ACC112 (cell line): ENCODE measurements at regions not wholly inside any gene's neighbourhood (a gene's known extent, or its start where the extent isn't known, plus 50 kb on each side); places are given as distances from the start of the nearest gene placed in this dataset.

Source experiments
- H2AFZ ChIP-seq: fragments of 200-600 bp; sonication (generic); one replicate; pipeline ENCODE4 v1.6.0; 2017; ENCODE audit warnings: antibody characterized with exemption, low read length; ENCODE audit not compliant: unreplicated experiment
- H3K27ac ChIP-seq: fragments of 200-600 bp; sonication (generic); 2 replicates; pipeline ENCODE4 v1.5.1; 2014; ENCODE audit warnings: low read depth, mild to moderate bottlenecking, antibody characterized with exemption, low read length, moderate library complexity
- H3K27me3 ChIP-seq: fragments of 200-600 bp; sonication (generic); 2 replicates; pipeline ENCODE4 v1.6.1; 2014; ENCODE audit warnings: mild to moderate bottlenecking, antibody characterized with exemption, low read length, moderate library complexity, mixed read lengths; ENCODE audit not compliant: insufficient read depth
- H3K36me3 ChIP-seq: fragments of 200-600 bp; sonication (generic); 2 replicates; pipeline ENCODE4 v1.6.1; 2016; ENCODE audit warnings: mild to moderate bottlenecking, antibody characterized with exemption, low read length, moderate library complexity, mixed read lengths; ENCODE audit not compliant: insufficient read depth
- H3K4me1 ChIP-seq: fragments of 200-600 bp; sonication (generic); one replicate; pipeline ENCODE4 v1.6.1; 2016; ENCODE audit warnings: low read length, mixed read lengths; ENCODE audit not compliant: insufficient read depth, unreplicated experiment, control insufficient read depth
- H3K4me3 ChIP-seq: fragments of 200-600 bp; sonication (generic); 2 replicates; pipeline ENCODE4 v1.5.1; 2014; ENCODE audit warnings: mild to moderate bottlenecking, low read depth, low read length
- H3K79me2 ChIP-seq: fragments of 200-600 bp; sonication (generic); one replicate; pipeline ENCODE4 v1.6.0; 2016; ENCODE audit warnings: low read length; ENCODE audit not compliant: control insufficient read depth, unreplicated experiment, insufficient read depth

- no peaks in the 10 kb centered on the region for H3K27me3 ChIP-seq
- H3K4me1 ChIP-seq: no peaks in the 10 kb centered on the region
- no peak overlapping the region for H3K4me3 ChIP-seq
Measured at GRCh38 chr3:181568693-181569092, 143.0 kb upstream of the SOX2 start.

DNA sequence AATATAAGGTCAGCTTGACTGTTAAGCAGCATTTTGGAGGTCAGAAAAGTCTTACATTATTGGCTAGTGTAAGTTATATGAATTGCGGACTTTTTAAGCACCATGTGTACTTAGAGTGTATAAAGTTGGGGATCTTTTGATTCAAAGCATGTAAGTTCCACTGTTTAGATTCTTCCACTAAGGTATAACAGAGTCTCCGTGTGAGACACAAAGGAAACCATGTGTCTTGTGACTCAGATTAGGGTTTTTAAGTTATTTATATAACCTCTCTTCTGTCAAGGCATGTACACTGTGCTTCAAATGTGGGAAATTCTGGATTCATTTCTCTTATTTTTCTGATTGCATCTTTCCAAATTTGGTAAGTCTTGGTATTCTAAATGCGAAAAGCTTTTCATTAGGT, 143.5 kb upstream of the SOX2 start:
- H3K79me2 ChIP-seq: no peaks in the 10 kb centered on the region
- no peak overlapping the region for H3K4me3 ChIP-seq
- no peaks in the 10 kb centered on the region for H3K36me3 ChIP-seq
- no peaks in the 10 kb centered on the region for H3K27me3 ChIP-seq
- no peak overlapping the region for H3K27ac ChIP-seq
- H2AFZ ChIP-seq: no peak overlapping the region
- no peaks in the 10 kb centered on the region for H3K4me1 ChIP-seq

More at GRCh38 chr3:181568693-181569092, 143.0 kb upstream of the SOX2 start:
- Histone ChIP-seq H3K79me2 (no peaks in the 10 kb centered on the region), H2AFZ (no peak overlapping the region), H3K36me3 (no peaks in the 10 kb centered on the region), H3K27ac (no peak overlapping the region)

DNA sequence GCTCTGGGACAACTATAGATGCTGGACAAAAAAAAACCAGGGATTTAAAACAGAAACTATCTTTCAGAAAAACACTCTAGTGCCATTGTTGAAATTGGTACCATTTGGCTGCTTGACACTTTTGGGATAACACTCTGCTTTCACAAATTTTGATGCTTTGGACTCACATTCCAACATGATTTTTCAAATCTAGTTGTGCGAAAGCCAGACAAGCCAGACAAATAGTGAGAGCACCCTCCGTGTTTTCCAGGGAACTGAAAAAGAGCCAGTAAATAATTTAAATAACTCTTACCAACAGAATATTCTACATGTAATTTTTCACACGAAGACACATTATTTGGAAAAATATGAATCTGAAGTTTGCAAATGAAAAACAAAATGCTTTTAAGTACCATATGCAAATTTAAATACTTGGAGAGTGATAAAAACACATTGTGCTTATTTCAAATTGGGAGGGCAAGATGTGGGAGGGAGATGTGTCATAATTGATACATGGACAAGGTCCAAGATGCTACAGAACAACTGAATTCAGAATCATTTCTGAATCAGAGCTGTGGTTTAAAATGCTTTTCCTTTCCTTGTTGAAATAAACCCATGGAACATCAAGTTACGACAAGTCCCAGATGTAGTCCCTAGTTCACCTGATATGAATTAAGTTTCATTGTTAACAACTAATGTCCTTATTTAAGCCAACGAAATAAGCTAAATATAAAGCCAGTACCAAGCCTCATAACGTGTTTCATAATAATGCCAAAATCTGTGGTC, 144.2 kb upstream of the SOX2 start:
- no peaks in the 10 kb centered on the region for H3K4me1 ChIP-seq
- no peak overlapping the region for H3K4me3 ChIP-seq
- no peak overlapping the region for H3K27ac ChIP-seq
- no peaks in the 10 kb centered on the region for H3K27me3 ChIP-seq
- no peak overlapping the region for H2AFZ ChIP-seq
- H3K79me2 ChIP-seq: no peaks in the 10 kb centered on the region
- no peaks in the 10 kb centered on the region for H3K36me3 ChIP-seq

DNA sequence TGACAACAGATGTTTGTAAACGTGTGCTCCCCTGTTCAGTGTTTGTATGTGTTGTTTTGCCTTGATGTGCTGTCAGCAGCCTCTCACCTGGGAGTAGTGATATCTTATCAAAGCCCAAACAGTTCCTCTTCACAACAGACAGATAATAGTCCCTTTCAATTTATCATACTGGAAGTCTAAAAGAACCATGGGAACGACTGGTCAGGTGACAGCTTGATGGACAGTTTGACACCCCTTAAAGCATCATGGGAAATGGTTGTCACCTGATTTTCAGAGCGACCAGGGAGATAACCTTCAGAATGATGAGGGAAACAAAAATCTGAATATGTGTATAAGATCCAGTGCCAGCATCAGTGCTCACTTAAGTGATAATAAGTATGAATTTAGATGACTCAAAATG, 146.3 kb upstream of the SOX2 start:
- H3K27me3 ChIP-seq: no peaks in the 10 kb centered on the region
- H3K36me3 ChIP-seq: no peaks in the 10 kb centered on the region
- no peak overlapping the region for H2AFZ ChIP-seq
- no peak overlapping the region for H3K4me3 ChIP-seq
- no peaks in the 10 kb centered on the region for H3K4me1 ChIP-seq
- H3K79me2 ChIP-seq: no peaks in the 10 kb centered on the region
- H3K27ac ChIP-seq: no peak overlapping the region

- no peaks in the 10 kb centered on the region for H3K27me3 ChIP-seq
- H3K79me2 ChIP-seq: no peaks in the 10 kb centered on the region
- H2AFZ ChIP-seq: no peak overlapping the region
- H3K4me3 ChIP-seq: no peak overlapping the region
- no peaks in the 10 kb centered on the region for H3K4me1 ChIP-seq
- no peak overlapping the region for H3K27ac ChIP-seq
- no peaks in the 10 kb centered on the region for H3K36me3 ChIP-seq
Measured at GRCh38 chr3:181564222-181564621, 147.5 kb upstream of the SOX2 start.

DNA sequence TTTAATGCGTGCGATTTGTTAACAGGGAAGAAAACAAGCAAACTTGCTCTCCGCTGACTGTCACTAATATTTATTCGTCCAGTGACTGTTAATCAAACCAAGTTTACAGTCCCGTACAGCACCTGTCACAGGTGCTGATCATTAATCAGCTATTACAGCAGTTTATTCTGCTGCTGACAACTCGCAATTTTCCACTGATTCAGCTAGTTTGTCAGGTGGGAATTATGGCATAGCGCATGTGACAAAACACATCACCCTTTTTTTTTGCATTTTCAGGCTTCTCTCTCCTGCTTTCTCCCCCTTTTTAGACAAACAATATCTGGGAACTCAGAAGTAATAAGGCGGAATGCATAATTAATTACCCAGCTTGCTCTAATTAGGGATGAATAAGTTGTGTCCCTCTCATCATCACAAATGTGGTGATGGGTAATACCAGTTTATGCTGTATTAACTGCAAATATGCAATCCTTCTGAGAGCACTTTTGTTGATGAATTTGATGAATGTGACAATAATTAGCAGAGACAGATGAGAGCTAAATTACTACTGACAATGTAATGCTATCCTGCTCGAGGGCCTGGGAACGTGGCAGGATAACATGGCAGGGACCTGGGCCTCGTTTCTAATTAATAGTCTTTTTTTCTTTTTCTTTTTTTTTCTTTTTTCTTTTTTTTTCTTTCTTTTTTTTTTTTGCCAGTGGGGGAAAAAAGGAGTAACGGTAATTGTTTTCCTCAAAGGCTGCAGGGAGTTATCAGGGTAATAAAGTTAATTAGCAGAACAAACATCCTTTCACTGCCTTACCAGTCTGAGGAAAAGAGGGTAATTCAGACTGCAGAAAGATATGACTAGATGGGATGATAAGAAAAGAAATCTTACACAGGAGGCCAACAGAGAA, 150.3 kb upstream of the SOX2 start:
- Histone ChIP-seq H3K4me1 (no peaks in the 10 kb centered on the region), H3K79me2 (no peaks in the 10 kb centered on the region), H3K4me3 (no peak overlapping the region), H3K36me3 (no peaks in the 10 kb centered on the region), H3K27me3 (no peaks in the 10 kb centered on the region), H2AFZ (no peak overlapping the region), H3K27ac (no peak overlapping the region)

DNA sequence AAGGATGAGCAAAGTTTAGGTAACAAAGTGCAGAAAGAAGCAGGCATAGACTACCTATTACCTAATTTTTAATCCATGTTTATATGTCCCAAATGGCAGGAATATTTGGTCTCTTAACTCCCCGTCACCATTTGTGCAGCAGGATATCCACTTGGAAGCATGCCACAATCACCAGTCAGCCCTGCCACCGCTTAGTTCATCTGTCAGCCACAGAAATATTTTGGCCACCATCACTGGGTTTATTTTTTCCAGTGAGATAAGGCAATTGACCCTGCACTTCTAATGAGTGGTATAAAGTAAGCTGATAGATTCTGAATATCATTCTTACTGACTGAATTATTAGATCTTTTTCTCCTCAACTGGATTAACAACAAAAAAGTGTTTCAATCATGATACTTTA, 152.9 kb upstream of the SOX2 start:
- no peak overlapping the region for H3K4me3 ChIP-seq
- no peaks in the 10 kb centered on the region for H3K79me2 ChIP-seq
- no peak overlapping the region for H3K27ac ChIP-seq
- no peaks in the 10 kb centered on the region for H3K4me1 ChIP-seq
- H3K36me3 ChIP-seq: no peaks in the 10 kb centered on the region
- no peak overlapping the region for H2AFZ ChIP-seq
- H3K27me3 ChIP-seq: no peaks in the 10 kb centered on the region

GRCh38 chr3:181555681-181556080, 156.0 kb upstream of the SOX2 start:
- H3K4me1 ChIP-seq: no peaks in the 10 kb centered on the region
- no peak overlapping the region for H2AFZ ChIP-seq
- no peaks in the 10 kb centered on the region for H3K36me3 ChIP-seq
- no peak overlapping the region for H3K27ac ChIP-seq
- H3K79me2 ChIP-seq: no peaks in the 10 kb centered on the region
- H3K4me3 ChIP-seq: no peak overlapping the region
- H3K27me3 ChIP-seq: no peaks in the 10 kb centered on the region

DNA sequence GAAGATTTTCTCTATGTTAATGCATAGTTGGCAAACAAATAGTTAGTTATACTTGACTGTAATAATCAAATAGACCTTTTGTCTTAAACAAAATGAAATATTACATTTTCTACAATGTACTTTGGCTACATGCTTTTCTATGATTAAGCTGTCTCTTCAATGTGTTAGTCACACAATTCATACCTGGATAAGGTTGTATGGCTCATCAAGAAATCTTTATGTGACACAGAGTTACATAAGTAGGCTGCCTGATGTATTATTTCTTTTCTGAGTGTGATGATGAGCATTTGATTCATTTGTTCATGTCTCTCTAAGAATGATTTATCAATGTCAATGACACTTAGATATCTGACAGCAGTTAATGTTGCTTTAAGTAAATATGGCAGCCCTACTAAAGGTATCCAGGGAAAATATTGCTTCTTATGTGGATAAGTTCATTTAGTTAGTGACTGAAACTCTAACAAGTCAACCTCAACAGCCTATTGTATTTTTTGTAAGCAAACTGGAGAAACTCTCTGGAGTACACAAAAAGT, 157.4 kb upstream of the SOX2 start:
- no peaks in the 10 kb centered on the region for H3K79me2 ChIP-seq
- H3K36me3 ChIP-seq: no peaks in the 10 kb centered on the region
- no peaks in the 10 kb centered on the region for H3K4me1 ChIP-seq
- no peak overlapping the region for H2AFZ ChIP-seq
- no peaks in the 10 kb centered on the region for H3K27me3 ChIP-seq
- H3K27ac ChIP-seq: no peak overlapping the region
- H3K4me3 ChIP-seq: no peak overlapping the region

GRCh38 chr3:181549266-181549665, 162.5 kb upstream of the SOX2 start:
- Histone ChIP-seq H3K4me3 (no peak overlapping the region), H3K36me3 (no peaks in the 10 kb centered on the region), H2AFZ (no peak overlapping the region)

More at GRCh38 chr3:181549266-181549665, 162.5 kb upstream of the SOX2 start:
- Histone ChIP-seq H3K4me1 (no peaks in the 10 kb centered on the region), H3K27me3 (no peaks in the 10 kb centered on the region), H3K27ac (no peak overlapping the region), H3K79me2 (no peaks in the 10 kb centered on the region)
